ENCODE measurements at regions not wholly inside any gene's neighbourhood (a gene's known extent, or its start where the extent isn't known, plus 50 kb on each side); places are given as distances from the start of the nearest gene placed in this dataset.

- CTCF ChIA-PET: interaction anchor here (0.9 kb wide), 1 partner anchor 9 kb away, joined by 3 read pairs; no protein-coding TSS in a partner anchor
- POLR2A ChIA-PET: no interaction called here
- H3K27me3 ChIP-seq (replicated peaks in 2 of 5; ENCODE audit: control insufficient read depth in 4 of 5, insufficient read depth in 5 of 5, low read length in 4 of 5): peaks cover 0 to 19% (median 5%) of the 10 kb centered on the region in 5 experiments
These were observed 165.9 kb upstream of the NECTIN1 start for GRCh38 chr11:119894916-119895315.

DNA sequence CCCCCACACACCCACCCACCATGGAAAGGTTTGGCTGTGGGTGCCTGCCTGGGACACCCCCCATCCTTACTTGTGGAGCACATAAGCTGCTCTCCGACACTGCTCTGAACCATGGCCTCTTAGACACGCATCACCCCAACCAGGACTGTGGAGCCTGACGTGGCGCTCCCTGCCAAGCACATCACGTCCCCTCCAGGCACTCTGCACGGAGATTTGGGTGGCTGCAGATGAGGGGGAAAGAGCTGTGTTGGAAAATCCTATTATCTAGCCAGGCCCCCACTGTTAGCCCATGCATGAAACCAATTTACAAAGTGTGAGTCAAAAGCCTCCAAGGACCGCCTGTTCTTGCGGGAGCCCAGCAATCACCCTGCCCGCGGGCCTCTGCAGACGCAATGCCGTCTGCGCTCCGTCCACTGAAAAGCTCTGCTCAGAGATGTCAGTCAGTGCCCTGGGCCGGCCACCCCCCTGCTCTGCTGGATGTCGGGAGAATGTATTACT lies 163.4 kb upstream of the NECTIN1 start:
- DNase-seq: no peak
- Histone ChIP-seq H3K27me3 (replicated peaks in 2 of 5; ENCODE audit: control insufficient read depth in 4 of 5, insufficient read depth in 5 of 5, low read length in 4 of 5) (peaks cover 0 to 26% (median 7%) of the 10 kb centered on the region in 5 experiments), H3K4me1 (ENCODE audit: control extremely low read depth in 1 of 4, control insufficient read depth in 4 of 4, insufficient read depth in 4 of 4, low read length in 3 of 4) (peaks cover 0 to 15% (median 0%) of the 10 kb centered on the region in 4 experiments), H3K27ac (ENCODE audit: insufficient read depth in 1 of 2, low read depth in 1 of 2, low read length in 2 of 2, poor library complexity in 1 of 2, severe bottlenecking in 2 of 2) (no peak overlapping the region), H3K4me3 (ENCODE audit: control insufficient read depth in 1 of 7, extremely low read depth in 1 of 7, insufficient read depth in 4 of 7, low read depth in 2 of 7, low read length in 6 of 7) (no peak overlapping the region), H3K9me3 (ENCODE audit: control extremely low read depth in 1 of 5, control insufficient read depth in 4 of 5, insufficient read depth in 2 of 5, low read depth in 1 of 5, low read length in 4 of 5) (no peaks in the 10 kb centered on the region), H3K36me3 (ENCODE audit: control insufficient read depth in 4 of 4, insufficient read depth in 4 of 4, low read length in 3 of 4) (no peaks in the 10 kb centered on the region)
- CTCF ChIA-PET: no interaction called here
- POLR2A ChIA-PET: no interaction called here
- 90% methylated on average over 15 of the region's 16 CpGs for WGBS (ENCODE audit: insufficient coverage)

More at GRCh38 chr11:119894916-119895315, 165.9 kb upstream of the NECTIN1 start:
- peaks cover 0 to 15% (median 0%) of the 10 kb centered on the region in 4 experiments for H3K4me1 ChIP-seq (ENCODE audit: control extremely low read depth in 1 of 4, control insufficient read depth in 4 of 4, insufficient read depth in 4 of 4, low read length in 3 of 4)
- H3K27ac ChIP-seq (ENCODE audit: insufficient read depth in 1 of 2, low read depth in 1 of 2, low read length in 2 of 2, poor library complexity in 1 of 2, severe bottlenecking in 2 of 2): no peak overlapping the region
- no peaks in the 10 kb centered on the region for H3K9me3 ChIP-seq (ENCODE audit: control extremely low read depth in 1 of 5, control insufficient read depth in 4 of 5, insufficient read depth in 2 of 5, low read depth in 1 of 5, low read length in 4 of 5)
- H3K4me3 ChIP-seq (ENCODE audit: control insufficient read depth in 1 of 7, extremely low read depth in 1 of 7, insufficient read depth in 4 of 7, low read depth in 2 of 7, low read length in 6 of 7): no peak overlapping the region
- DNase-seq: no peak
- H3K36me3 ChIP-seq (ENCODE audit: control insufficient read depth in 4 of 4, insufficient read depth in 4 of 4, low read length in 3 of 4): no peaks in the 10 kb centered on the region
- WGBS (ENCODE audit: insufficient coverage): 90% methylated on average over 3 of the region's 4 CpGs

DNA sequence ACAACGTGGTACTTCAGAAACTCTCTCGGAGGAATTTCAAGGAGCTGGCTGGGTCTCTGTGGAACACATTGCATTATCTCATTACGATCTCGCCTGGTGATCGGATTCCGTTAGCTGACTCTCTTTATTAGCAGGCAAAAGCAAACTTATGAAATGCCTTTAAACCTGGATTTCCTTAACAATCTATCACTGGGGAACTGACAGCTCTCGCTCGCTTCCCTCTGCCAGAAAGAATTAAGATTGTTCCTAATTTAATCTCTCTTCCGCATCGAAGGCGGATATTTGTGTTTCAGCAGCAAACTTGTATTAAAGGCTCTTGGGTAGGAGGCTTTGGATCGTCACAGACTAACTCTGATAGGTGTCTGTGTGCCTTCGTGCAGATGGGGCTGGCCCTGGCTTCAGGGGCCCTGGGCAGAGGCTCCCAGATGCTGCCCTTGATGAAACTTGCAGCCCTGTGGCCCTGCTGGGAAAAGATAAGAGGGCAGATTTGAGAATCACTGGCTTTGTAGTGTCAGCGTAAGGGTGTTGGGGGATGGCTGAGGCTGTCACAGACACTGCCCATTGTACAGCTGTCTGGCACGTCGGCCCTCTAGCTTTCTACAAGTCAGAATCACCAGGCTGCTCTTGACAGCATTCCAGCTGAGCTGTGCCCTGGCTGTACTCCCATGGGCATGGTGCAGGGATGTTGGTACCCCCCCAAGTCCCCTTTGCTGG lies 162.2 kb upstream of the NECTIN1 start:
- DNase-seq: peak in 1 of 3 donors; percentile 6
- CTCF ChIA-PET: interaction anchor here (1.1 kb wide), 1 partner anchor 103 kb away, joined by 3 read pairs; no protein-coding TSS in a partner anchor
- peaks cover 0 to 32% (median 7%) of the 10 kb centered on the region in 5 experiments for H3K27me3 ChIP-seq (replicated peaks in 2 of 5; ENCODE audit: control insufficient read depth in 4 of 5, insufficient read depth in 5 of 5, low read length in 4 of 5)
- H3K27ac ChIP-seq (ENCODE audit: insufficient read depth in 1 of 2, low read depth in 1 of 2, low read length in 2 of 2, poor library complexity in 1 of 2, severe bottlenecking in 2 of 2): no peak overlapping the region
- no peaks in the 10 kb centered on the region for H3K9me3 ChIP-seq (ENCODE audit: control extremely low read depth in 1 of 5, control insufficient read depth in 4 of 5, insufficient read depth in 2 of 5, low read depth in 1 of 5, low read length in 4 of 5)
- H3K4me3 ChIP-seq (ENCODE audit: control insufficient read depth in 1 of 7, extremely low read depth in 1 of 7, insufficient read depth in 4 of 7, low read depth in 2 of 7, low read length in 6 of 7): no peak overlapping the region
- peaks cover 0 to 12% (median 0%) of the 10 kb centered on the region in 4 experiments for H3K4me1 ChIP-seq (ENCODE audit: control extremely low read depth in 1 of 4, control insufficient read depth in 4 of 4, insufficient read depth in 4 of 4, low read length in 3 of 4)
- H3K36me3 ChIP-seq (ENCODE audit: control insufficient read depth in 4 of 4, insufficient read depth in 4 of 4, low read length in 3 of 4): no peaks in the 10 kb centered on the region
- POLR2A ChIA-PET: no interaction called here
- 50% methylated on average over 14 of the region's 16 CpGs for WGBS (ENCODE audit: insufficient coverage)

DNA sequence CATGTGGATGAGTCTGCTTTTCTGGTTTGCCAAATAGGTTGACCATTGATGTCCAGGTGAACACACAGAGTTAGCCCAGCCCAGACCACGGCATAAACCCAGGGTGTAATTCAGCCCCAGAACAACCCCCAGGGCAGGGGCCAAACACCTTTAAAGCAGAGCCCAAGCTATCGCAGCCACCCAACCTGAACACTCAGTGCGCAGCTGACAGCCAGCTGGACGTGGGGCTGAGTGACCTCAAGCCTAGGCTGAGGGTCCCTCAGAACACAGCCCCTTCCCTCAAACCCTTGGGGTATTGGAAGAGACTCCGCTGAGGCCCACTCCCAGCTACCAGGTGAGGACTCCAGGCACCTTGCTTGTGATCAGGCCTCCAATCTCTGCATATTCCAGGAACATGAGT lies 161.5 kb upstream of the NECTIN1 start:
- no peak overlapping the region for H3K4me3 ChIP-seq (ENCODE audit: control insufficient read depth in 1 of 7, extremely low read depth in 1 of 7, insufficient read depth in 4 of 7, low read depth in 2 of 7, low read length in 6 of 7)
- no peaks in the 10 kb centered on the region for H3K36me3 ChIP-seq (ENCODE audit: control insufficient read depth in 4 of 4, insufficient read depth in 4 of 4, low read length in 3 of 4)
- WGBS (ENCODE audit: insufficient coverage): 94% methylated on average over 2 of the region's 5 CpGs
- ChIA-PET CTCF (interaction anchor here (1.1 kb wide), 1 partner anchor 103 kb away, joined by 3 read pairs; no protein-coding TSS in a partner anchor), POLR2A (no interaction called here)
- no peaks in the 10 kb centered on the region for H3K9me3 ChIP-seq (ENCODE audit: control extremely low read depth in 1 of 5, control insufficient read depth in 4 of 5, insufficient read depth in 2 of 5, low read depth in 1 of 5, low read length in 4 of 5)
- no peak for DNase-seq
- H3K27me3 ChIP-seq (replicated peaks in 2 of 5; ENCODE audit: control insufficient read depth in 4 of 5, insufficient read depth in 5 of 5, low read length in 4 of 5): peaks cover 0 to 36% (median 10%) of the 10 kb centered on the region in 5 experiments
- H3K27ac ChIP-seq (ENCODE audit: insufficient read depth in 1 of 2, low read depth in 1 of 2, low read length in 2 of 2, poor library complexity in 1 of 2, severe bottlenecking in 2 of 2): no peak overlapping the region
- peaks cover 0 to 5% (median 0%) of the 10 kb centered on the region in 4 experiments for H3K4me1 ChIP-seq (ENCODE audit: control extremely low read depth in 1 of 4, control insufficient read depth in 4 of 4, insufficient read depth in 4 of 4, low read length in 3 of 4)

GRCh38 chr11:119889728-119890280 lies 160.8 kb upstream of the NECTIN1 start:
- no peaks in the 10 kb centered on the region for H3K9me3 ChIP-seq (ENCODE audit: control extremely low read depth in 1 of 5, control insufficient read depth in 4 of 5, insufficient read depth in 2 of 5, low read depth in 1 of 5, low read length in 4 of 5)
- H3K36me3 ChIP-seq (ENCODE audit: control insufficient read depth in 4 of 4, insufficient read depth in 4 of 4, low read length in 3 of 4): no peaks in the 10 kb centered on the region
- ChIA-PET POLR2A (no interaction called here), CTCF (interaction anchor here (0.6 kb wide), 1 partner anchor 9 kb away, joined by 3 read pairs; no protein-coding TSS in a partner anchor)
- DNase-seq: no peak
- no peak overlapping the region for H3K27ac ChIP-seq (ENCODE audit: insufficient read depth in 1 of 2, low read depth in 1 of 2, low read length in 2 of 2, poor library complexity in 1 of 2, severe bottlenecking in 2 of 2)
- peaks cover 0 to 36% (median 10%) of the 10 kb centered on the region in 5 experiments for H3K27me3 ChIP-seq (replicated peaks in 2 of 5; ENCODE audit: control insufficient read depth in 4 of 5, insufficient read depth in 5 of 5, low read length in 4 of 5)
- peaks cover 0 to 2% (median 0%) of the 10 kb centered on the region in 4 experiments for H3K4me1 ChIP-seq (ENCODE audit: control extremely low read depth in 1 of 4, control insufficient read depth in 4 of 4, insufficient read depth in 4 of 4, low read length in 3 of 4)
- no peak overlapping the region for H3K4me3 ChIP-seq (ENCODE audit: control insufficient read depth in 1 of 7, extremely low read depth in 1 of 7, insufficient read depth in 4 of 7, low read depth in 2 of 7, low read length in 6 of 7)
- 80% methylated on average over 1 of the region's 4 CpGs for WGBS (ENCODE audit: insufficient coverage)

DNA sequence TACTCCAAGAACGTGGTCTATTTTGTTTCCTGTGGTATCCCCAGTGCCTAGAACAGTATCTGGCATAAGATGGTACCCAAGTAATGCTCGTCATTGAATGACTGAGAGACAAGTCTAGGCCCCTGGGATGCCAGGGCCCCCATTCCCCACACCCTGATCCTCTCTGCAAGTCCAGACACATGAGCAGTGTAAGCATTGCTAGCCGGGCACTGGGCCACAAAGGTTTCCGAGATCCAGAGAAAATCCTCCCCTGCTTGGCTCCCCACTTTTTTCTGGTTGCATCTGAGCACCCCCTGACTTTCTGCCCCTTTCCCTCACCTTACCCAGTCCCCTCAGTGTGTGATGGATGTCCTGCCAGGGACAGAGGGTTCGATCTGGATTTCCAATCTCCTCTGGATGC lies 160.1 kb upstream of the NECTIN1 start:
- Histone ChIP-seq H3K4me3 (ENCODE audit: control insufficient read depth in 1 of 7, extremely low read depth in 1 of 7, insufficient read depth in 4 of 7, low read depth in 2 of 7, low read length in 6 of 7) (no peak overlapping the region), H3K27me3 (replicated peaks in 2 of 5; ENCODE audit: control insufficient read depth in 4 of 5, insufficient read depth in 5 of 5, low read length in 4 of 5) (peaks cover 0 to 36% (median 10%) of the 10 kb centered on the region in 5 experiments), H3K4me1 (ENCODE audit: control extremely low read depth in 1 of 4, control insufficient read depth in 4 of 4, insufficient read depth in 4 of 4, low read length in 3 of 4) (peaks cover 0 to 2% (median 0%) of the 10 kb centered on the region in 4 experiments), H3K27ac (ENCODE audit: insufficient read depth in 1 of 2, low read depth in 1 of 2, low read length in 2 of 2, poor library complexity in 1 of 2, severe bottlenecking in 2 of 2) (no peak overlapping the region), H3K9me3 (ENCODE audit: control extremely low read depth in 1 of 5, control insufficient read depth in 4 of 5, insufficient read depth in 2 of 5, low read depth in 1 of 5, low read length in 4 of 5) (no peaks in the 10 kb centered on the region), H3K36me3 (ENCODE audit: control insufficient read depth in 4 of 4, insufficient read depth in 4 of 4, low read length in 3 of 4) (no peaks in the 10 kb centered on the region)
- POLR2A ChIA-PET: no interaction called here
- WGBS (ENCODE audit: insufficient coverage): 94% methylated on average over 4 of the region's 5 CpGs
- DNase-seq: no peak
- CTCF ChIA-PET: no interaction called here

DNA sequence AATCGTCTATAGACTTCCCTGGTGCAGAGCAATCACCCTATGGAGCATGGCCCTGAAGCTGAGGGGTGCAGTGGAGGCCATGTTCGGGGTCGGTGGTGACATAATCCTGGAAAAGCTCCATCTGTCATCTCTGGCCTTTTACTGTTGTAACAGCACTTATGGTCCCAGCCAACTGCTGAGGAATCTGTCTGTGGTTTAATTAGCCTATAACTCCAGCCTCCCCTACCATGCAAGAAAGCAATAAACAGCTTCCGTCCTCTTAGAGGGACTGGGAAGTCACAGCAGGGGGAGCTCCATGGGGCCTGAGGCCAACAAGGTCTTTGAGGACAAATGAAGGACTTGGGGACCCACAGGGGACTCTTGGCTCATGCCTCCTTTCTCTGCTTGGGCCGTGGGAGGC lies 159.1 kb upstream of the NECTIN1 start:
- CTCF ChIA-PET: interaction anchor here (1.0 kb wide), 1 partner anchor 113 kb away, joined by 3 read pairs; no protein-coding TSS in a partner anchor
- POLR2A ChIA-PET: no interaction called here
- DNase-seq: no peak
- H3K27me3 ChIP-seq (replicated peaks in 2 of 5; ENCODE audit: control insufficient read depth in 4 of 5, insufficient read depth in 5 of 5, low read length in 4 of 5): peaks cover 0 to 36% (median 8%) of the 10 kb centered on the region in 5 experiments
- no peaks in the 10 kb centered on the region for H3K36me3 ChIP-seq (ENCODE audit: control insufficient read depth in 4 of 4, insufficient read depth in 4 of 4, low read length in 3 of 4)
- H3K27ac ChIP-seq (ENCODE audit: insufficient read depth in 1 of 2, low read depth in 1 of 2, low read length in 2 of 2, poor library complexity in 1 of 2, severe bottlenecking in 2 of 2): no peak overlapping the region
- H3K9me3 ChIP-seq (ENCODE audit: control extremely low read depth in 1 of 5, control insufficient read depth in 4 of 5, insufficient read depth in 2 of 5, low read depth in 1 of 5, low read length in 4 of 5): no peaks in the 10 kb centered on the region
- WGBS (ENCODE audit: insufficient coverage): 73% methylated on average over 4 of the region's 5 CpGs
- H3K4me3 ChIP-seq (ENCODE audit: control insufficient read depth in 1 of 7, extremely low read depth in 1 of 7, insufficient read depth in 4 of 7, low read depth in 2 of 7, low read length in 6 of 7): no peak overlapping the region
- peaks cover 0 to 2% (median 0%) of the 10 kb centered on the region in 4 experiments for H3K4me1 ChIP-seq (ENCODE audit: control extremely low read depth in 1 of 4, control insufficient read depth in 4 of 4, insufficient read depth in 4 of 4, low read length in 3 of 4)
